ENCODE measurements at regions not wholly inside any gene's neighbourhood (a gene's known extent, or its start where the extent isn't known, plus 50 kb on each side); places are given as distances from the start of the nearest gene placed in this dataset.

DNA sequence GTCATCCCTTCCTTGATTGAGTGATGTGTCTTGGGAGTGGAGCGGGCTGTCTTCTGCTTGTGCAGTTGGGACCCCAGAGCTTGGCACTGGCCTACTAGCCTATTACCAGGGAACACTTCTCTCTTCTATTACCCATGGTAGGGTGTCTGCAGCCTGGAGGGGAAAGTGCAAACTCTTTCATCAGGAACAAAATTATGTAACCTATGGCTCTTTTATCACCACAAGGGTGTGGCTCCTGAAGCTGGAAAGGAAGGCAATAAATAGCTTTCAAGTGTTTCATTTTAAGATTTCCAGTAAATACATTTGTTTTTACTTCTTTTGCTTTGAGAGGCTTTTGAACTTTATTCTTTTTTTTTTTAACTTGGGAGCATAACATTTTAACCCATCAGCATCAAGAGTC is 349.7 kb upstream of the FAR2 start:
- TF ChIP-seq CTCF (IDR thresholded peaks at IDR 0.05) (no peak), EZH2 (IDR thresholded peaks at IDR 0.05) (no peak)
